Breast epithelium (tissue), 4 donors: ENCODE measurements at regions not wholly inside any gene's neighbourhood (a gene's known extent, or its start where the extent isn't known, plus 50 kb on each side); places are given as distances from the start of the nearest gene placed in this dataset.

Experiments used
- DNase-seq, 2 donors: peaks; one replicate each; pipeline ENCODE4 v3.0.0-alpha.2; 2019; ENCODE audit warnings: low spot score in 2 of 2
- H3K27ac ChIP-seq, 2 donors: fragments of 200-600 bp; sonication (generic) in 1 of 2; one replicate each; pipeline ENCODE4 v1.5.1; 2016 to 2019; ENCODE audit warnings: mild to moderate bottlenecking in 1 of 2
- H3K27me3 ChIP-seq, 2 donors: fragments of 200-600 bp; sonication (generic) in 1 of 2; one replicate each; pipeline versions ENCODE4 v1.5.1 to v1.6.0; 2017 to 2019; ENCODE audit warnings: control low read depth in 1 of 2, mild to moderate bottlenecking in 1 of 2
- H3K36me3 ChIP-seq: fragments of 200-600 bp; one replicate; pipeline ENCODE4 v1.5.1; 2019
- H3K4me1 ChIP-seq, 2 donors: fragments of 200-600 bp; sonication (generic); one replicate each; pipeline ENCODE4 v1.5.1; 2016 to 2019; ENCODE audit warnings: control low read depth in 1 of 2
- H3K4me3 ChIP-seq, 3 donors: fragments of 200-600 bp; sonication (generic); 1 replicate in 2 of 3; 2 replicates in 1 of 3; pipeline ENCODE4 v1.5.1; 2016 to 2019; ENCODE audit warnings: mild to moderate bottlenecking in 3 of 3, moderate library complexity in 2 of 3
- H3K9me3 ChIP-seq, 2 donors: fragments of 200-600 bp; sonication (generic) in 1 of 2; one replicate each; pipeline ENCODE4 v1.5.1; 2016 to 2019; ENCODE audit warnings: control low read depth in 1 of 2
- CTCF ChIP-seq, 3 donors: fragments of 450-650 bp; IDR thresholded peaks; one replicate each; pipeline ENCODE4 v1.5.1; 2016 to 2017; ENCODE audit warnings: antibody characterized with exemption in 3 of 3, mild to moderate bottlenecking in 3 of 3, moderate library complexity in 3 of 3
- POLR2A ChIP-seq: fragments of 450-650 bp; IDR thresholded peaks from one replicate; pipeline ENCODE4 v1.6.1; 2016; ENCODE audit warnings: antibody characterized with exemption, mild to moderate bottlenecking, moderate library complexity
- POLR2AphosphoS5 ChIP-seq, 3 donors: sonication (generic); formaldehyde crosslinking; IDR thresholded peaks; one replicate each; pipeline ENCODE4 v1.6.1; 2017; ENCODE audit warnings: antibody characterized with exemption in 3 of 3
- intact Hi-C: fragments of 100-400 bp; cut with DNase I; formaldehyde crosslinking; loops from one replicate; pipeline ENCODE4 v1.15.1; 2023; ENCODE audit warnings: low total_unique reads

DNA sequence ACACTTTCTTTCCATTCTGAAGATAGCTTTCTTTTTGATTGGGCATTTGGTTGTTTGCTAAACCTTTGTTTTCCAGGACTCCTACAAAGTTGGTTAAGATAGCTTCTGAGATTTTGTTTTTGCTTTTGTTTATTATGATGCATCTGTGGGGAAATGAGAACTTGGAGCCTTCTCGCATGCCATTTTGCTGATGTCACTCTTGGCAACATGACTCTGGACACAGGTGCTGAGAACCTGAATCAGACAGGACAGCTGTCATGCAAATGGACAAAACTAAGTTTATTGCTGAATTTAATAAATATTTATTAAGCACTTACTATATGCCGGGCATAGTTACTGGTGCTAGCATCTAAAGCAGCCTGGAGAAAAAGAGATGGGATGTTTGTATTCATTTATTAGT, 274.1 kb downstream of the ZEB1 start:
- Histone ChIP-seq H3K27me3 (no peaks in the 10 kb centered on the region), H3K36me3 (no peaks in the 10 kb centered on the region), H3K9me3 (peaks cover 0 to 5% of the 10 kb centered on the region in 2 donors), H3K4me1 (no peaks in the 10 kb centered on the region), H3K27ac (no peak overlapping the region), H3K4me3 (no peak overlapping the region)
- DNase-seq, result no peak
- TF ChIP-seq POLR2AphosphoS5 (IDR thresholded peaks at IDR 0.05) (no peak), CTCF (IDR thresholded peaks at IDR 0.05) (no peak), POLR2A (no peak)
- intact Hi-C loops, result loop anchor here (10.0 kb wide), 1 partner anchor 468 kb away; no protein-coding TSS in a partner anchor

GRCh38 chr10:31591569-31591968, 272.6 kb downstream of the ZEB1 start:
- Histone ChIP-seq H3K27me3 (no peaks in the 10 kb centered on the region), H3K36me3 (no peaks in the 10 kb centered on the region), H3K9me3 (peaks cover 0 to 5% of the 10 kb centered on the region in 2 donors), H3K4me1 (no peaks in the 10 kb centered on the region), H3K27ac (no peak overlapping the region), H3K4me3 (no peak overlapping the region)
- TF ChIP-seq CTCF (IDR thresholded peaks at IDR 0.05) (no peak), POLR2AphosphoS5 (IDR thresholded peaks at IDR 0.05) (no peak), POLR2A (no peak)
- intact Hi-C loops, result loop anchor here (10.0 kb wide), 1 partner anchor 467 kb away; no protein-coding TSS in a partner anchor
- no peak for DNase-seq

DNA sequence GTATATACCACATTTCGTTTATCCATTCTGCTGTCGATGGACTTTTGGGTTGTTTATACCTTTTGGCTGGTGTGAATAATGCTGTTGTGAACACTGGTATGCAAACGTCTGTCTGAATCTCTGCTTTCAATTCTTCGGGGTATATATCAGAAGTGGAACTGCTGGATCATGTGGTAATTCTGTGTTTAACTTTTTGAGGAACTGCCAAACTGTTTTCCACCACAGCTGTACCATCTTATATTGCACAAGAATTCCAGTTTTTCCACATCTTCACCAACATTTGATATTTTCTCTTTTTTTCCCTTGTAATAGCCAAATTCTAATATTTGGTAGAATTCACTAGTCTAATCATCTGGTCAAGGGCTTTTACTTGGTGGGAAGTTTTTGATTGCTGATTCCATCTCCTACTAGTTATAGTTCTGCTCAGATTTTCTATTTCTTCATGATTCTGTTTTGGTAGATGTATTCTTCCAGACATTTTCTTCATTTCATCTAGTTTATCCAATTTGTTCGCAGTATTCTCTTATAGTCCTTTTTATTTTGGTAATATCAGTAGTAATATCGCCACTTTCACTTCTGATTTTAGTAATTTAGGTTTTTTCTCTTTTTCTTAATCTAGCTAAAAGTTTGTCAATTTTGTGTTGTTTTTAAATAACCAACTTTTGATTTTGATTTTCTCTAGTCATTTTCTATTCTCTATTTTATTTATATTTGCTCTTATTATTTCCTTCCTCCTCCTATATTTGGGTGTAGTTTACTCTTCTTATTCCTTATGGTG, 271.2 kb downstream of the ZEB1 start:
- Histone ChIP-seq H3K27ac (no peak overlapping the region), H3K4me1 (no peaks in the 10 kb centered on the region), H3K36me3 (no peaks in the 10 kb centered on the region), H3K4me3 (no peak overlapping the region), H3K9me3 (peaks cover 0 to 5% of the 10 kb centered on the region in 2 donors), H3K27me3 (no peaks in the 10 kb centered on the region)
- DNase-seq, result no peak
- intact Hi-C loops, result loop anchor here (10.0 kb wide), 1 partner anchor 465 kb away; no protein-coding TSS in a partner anchor
- no peak for TF ChIP-seq POLR2A
- TF ChIP-seq POLR2AphosphoS5 (IDR thresholded peaks at IDR 0.05), result no peak
- TF ChIP-seq CTCF (IDR thresholded peaks at IDR 0.05), result no peak

DNA sequence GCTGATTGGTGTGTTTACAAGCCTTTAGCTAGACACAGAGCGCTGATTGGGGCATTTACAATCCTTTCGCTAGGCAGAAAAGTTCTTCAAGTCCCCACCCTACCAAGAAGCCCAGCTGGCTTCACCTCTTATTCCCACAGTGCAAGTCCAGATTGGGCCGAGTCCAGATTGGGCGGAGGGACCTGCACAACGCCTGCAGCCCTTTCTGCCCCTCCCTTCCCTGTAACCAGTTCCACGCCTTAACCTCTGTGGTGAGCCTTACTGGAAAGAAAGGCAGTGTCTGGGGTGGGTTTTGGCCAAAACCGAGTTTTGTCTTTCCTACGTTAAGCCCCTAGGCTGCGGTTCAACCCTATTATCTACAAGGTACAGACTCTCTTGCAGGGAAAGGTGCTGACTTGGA, 268.7 kb downstream of the ZEB1 start:
- H3K27ac ChIP-seq, result no peak overlapping the region
- DNase-seq, result no peak
- H3K4me3 ChIP-seq, result no peak overlapping the region
- H3K9me3 ChIP-seq, result peaks cover 0 to 5% of the 10 kb centered on the region in 2 donors
- TF ChIP-seq POLR2A (no peak), CTCF (IDR thresholded peaks at IDR 0.05) (no peak)
- H3K36me3 ChIP-seq, result no peaks in the 10 kb centered on the region
- no peaks in the 10 kb centered on the region for H3K27me3 ChIP-seq
- no peaks in the 10 kb centered on the region for H3K4me1 ChIP-seq
- intact Hi-C loops, result no loop called here
